ENCODE measurements at regions not wholly inside any gene's neighbourhood (a gene's known extent, or its start where the extent isn't known, plus 50 kb on each side); places are given as distances from the start of the nearest gene placed in this dataset.

DNA sequence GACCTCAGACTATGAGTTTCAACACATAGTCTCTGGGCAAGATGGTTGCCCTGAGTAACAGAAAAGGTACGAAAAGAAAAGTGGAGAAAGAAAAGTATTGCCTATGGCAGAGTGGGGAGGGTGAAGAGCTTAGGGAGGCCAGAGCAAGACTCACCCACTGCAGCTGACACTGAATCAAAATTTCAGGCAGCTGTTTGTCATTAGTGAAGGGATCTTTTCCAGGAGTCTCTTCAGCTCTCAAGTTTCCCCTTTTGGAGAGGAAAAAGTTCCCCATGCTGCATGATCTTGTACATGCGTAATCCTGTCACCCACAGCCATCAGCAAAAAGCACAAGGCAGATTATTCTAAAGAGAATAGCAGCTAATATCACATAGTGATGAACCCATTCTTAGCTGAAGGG lies 616.9 kb upstream of the GBE1 start:
- TF ChIP-seq GATA2 (IDR thresholded peaks at IDR 0.05; ENCODE audit: low read depth, low read length) (no peak), GATA3 (IDR thresholded peaks at IDR 0.05; ENCODE audit: low read depth, low read length) (no peak)

DNA sequence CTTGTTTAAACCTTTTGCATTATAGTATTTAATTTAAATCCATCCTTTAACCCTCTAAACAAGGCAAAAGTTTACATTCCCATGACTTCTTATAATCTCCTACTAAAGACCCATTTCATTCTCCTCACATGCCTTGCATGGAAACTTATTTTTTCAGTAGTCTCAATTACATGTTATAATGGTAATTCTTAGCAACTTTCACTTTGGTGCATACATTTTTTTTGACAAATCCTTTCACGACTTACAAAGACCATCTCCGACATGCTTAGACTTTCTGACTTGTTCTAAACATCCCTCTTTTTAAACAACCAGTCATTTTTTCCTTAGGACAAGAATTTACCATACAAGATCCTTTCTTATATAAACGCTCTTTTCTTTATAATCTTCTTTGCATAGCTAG lies 615.4 kb upstream of the GBE1 start:
- TF ChIP-seq GATA2 (IDR thresholded peaks at IDR 0.05; ENCODE audit: low read depth, low read length) (no peak), GATA3 (IDR thresholded peaks at IDR 0.05; ENCODE audit: low read depth, low read length) (no peak)

DNA sequence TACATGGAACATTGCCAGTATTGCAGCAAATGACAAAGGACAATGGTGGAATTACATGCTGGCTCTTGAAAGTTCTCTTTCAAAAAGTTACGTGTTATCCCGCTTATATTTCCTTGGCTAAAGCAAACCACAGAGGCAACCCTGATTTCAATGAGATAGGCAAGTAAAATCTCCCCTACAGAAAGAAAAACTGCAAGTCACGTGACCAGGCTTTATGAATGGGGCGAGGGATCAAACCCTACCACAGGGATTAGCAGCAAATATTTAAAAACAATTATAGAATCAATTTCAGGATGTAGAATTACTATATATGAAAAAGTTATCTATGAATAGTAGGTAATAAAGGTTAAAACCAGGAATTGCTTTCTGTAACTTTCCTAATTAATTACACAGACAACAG lies 603.4 kb upstream of the GBE1 start:
- no peak for TF ChIP-seq GATA3 (IDR thresholded peaks at IDR 0.05; ENCODE audit: low read depth, low read length)
- TF ChIP-seq GATA2 (IDR thresholded peaks at IDR 0.05; ENCODE audit: low read depth, low read length) = no peak

DNA sequence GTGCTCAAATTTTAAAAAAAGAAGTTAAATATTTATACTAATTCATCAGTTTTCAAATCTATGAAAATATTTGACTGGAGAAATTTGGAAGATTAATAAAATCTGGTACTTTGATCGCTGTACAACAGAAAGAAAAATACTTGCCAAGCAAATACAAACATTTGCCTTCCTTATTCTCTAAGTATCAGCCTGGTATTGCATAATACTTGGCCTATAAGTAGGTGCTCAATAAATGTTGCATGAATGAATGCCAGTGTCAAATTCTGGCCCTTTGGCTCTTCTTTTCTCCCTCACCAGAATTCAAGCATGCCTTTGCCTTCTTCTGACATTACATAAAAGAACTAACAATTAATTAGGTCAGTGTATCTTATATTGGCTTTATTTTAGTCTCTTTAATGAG lies 601.7 kb upstream of the GBE1 start:
- TF ChIP-seq GATA2 (IDR thresholded peaks at IDR 0.05; ENCODE audit: low read depth, low read length) = no peak
- TF ChIP-seq GATA3 (IDR thresholded peaks at IDR 0.05; ENCODE audit: low read depth, low read length) = no peak

DNA sequence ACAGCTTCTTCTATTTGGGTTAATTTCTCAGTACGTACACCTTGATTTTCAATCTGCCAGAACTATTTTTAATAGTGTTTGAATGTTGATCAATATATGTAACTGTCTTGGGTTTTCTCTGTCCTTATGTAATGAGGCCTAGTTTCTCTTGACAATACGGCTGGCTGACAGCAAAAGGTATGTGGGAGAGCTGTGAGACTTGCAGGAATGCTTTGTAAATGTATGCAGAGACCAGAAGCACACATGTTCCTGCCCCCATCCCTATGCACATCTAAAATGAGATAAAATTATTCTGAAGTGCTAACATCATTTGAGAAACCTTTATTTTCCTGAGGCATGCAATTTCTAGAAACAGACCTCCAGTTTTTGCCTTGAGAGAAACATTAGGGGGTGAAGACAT lies 593.8 kb upstream of the GBE1 start:
- no peak for TF ChIP-seq GATA2 (IDR thresholded peaks at IDR 0.05; ENCODE audit: low read depth, low read length)
- TF ChIP-seq GATA3 (IDR thresholded peaks at IDR 0.05; ENCODE audit: low read depth, low read length) = no peak

DNA sequence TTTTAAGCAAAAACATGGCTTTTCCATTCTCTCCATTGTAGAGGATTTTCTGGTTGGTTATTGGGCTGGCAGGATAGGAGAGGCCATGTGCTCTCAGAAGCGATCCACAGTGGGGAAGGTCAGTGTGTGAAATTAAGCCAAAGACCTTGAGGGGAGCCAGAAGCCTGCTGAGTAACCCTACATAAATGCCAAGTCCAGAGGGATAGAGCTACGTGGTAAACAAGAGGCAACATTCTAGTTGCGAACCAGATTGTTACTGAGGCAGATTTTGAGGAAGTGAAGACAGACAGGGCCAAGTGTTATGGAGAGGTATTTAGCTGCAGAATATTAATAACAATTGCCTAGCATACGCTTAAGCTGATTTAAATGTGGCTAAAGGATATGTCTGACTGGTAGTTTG lies 592.8 kb upstream of the GBE1 start:
- TF ChIP-seq GATA2 (IDR thresholded peaks at IDR 0.05; ENCODE audit: low read depth, low read length) = no peak
- TF ChIP-seq GATA3 (IDR thresholded peaks at IDR 0.05; ENCODE audit: low read depth, low read length) = no peak

DNA sequence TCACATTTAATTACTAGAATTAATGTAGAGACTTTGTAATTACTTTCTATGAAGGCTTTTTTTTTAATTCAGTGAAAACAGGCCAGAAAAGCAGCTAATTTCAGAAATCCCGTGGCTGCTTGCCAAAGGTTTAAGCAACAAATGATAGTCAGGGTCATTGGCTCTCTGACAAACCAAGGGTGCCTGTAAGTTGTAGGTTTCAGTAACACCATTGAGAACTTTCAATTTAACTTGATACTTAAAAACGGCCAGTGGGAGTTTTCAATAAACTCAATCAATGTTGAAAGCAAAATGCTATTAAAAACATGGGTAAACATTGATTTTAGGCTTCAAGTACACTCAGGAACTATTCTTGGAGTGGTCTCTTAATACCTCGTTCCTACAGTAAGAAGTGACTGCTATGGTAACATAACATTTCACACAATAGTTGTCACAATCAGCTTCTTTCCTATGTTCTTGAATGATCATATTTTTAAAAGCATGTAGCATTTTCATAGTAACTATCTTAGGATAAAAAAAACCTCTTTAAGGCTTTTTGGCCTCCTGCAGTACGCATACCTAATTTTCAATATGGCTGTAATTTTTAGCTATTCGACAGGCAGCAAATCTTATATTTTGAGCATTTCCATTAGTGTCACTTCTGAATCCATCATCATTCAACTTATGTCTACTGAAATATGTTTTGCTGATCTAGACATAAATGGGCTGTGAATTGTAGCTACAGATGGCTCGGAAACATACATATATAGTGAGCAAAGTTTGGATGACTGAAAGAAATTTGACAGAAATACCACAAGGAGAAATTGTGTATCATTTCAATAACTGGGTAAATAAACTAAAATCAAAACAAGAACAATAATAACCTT lies 592.1 kb upstream of the GBE1 start:
- TF ChIP-seq GATA2 (IDR thresholded peaks at IDR 0.05; ENCODE audit: low read depth, low read length) (no peak), GATA3 (IDR thresholded peaks at IDR 0.05; ENCODE audit: low read depth, low read length) (no peak)

DNA sequence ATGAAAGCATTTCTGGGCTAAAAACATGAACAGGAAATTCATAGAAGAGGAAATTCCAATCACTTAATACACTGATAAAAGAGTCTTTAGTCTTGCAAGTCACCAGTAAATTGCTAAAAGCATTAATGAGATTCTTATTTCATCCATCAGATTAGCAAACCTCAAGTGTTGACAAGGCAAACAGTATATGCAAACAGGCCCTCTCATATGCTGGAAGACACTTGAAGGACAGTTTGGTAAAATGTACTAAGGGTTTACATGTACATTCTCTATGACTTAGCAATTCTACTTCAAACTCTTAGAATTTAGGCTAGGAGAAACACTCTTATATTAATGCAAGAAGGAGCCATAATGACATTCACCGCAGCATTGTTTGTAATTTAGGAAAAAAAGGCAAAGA lies 586.1 kb upstream of the GBE1 start:
- TF ChIP-seq GATA3 (IDR thresholded peaks at IDR 0.05; ENCODE audit: low read depth, low read length) (no peak), GATA2 (IDR thresholded peaks at IDR 0.05; ENCODE audit: low read depth, low read length) (no peak)

DNA sequence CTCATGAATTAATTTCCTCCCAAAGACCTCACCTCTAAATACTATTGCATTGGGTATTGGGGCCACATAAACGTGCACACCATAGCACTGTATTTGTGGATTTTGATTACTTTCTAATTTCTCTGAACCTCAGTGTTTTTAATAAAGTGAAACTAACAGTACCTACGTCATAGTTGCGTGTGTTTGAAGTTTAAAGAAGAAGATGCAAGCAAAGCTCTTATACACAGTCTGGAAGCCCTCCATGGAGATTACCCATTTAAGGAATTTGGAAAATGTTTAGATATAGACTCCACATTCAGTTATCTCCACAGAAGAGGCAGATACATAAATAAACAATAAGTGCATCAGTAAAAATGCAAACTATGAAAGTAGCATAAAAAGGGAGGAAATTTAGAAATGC lies 581.1 kb upstream of the GBE1 start:
- TF ChIP-seq GATA2 (IDR thresholded peaks at IDR 0.05; ENCODE audit: low read depth, low read length) (no peak), GATA3 (IDR thresholded peaks at IDR 0.05; ENCODE audit: low read depth, low read length) (no peak)

DNA sequence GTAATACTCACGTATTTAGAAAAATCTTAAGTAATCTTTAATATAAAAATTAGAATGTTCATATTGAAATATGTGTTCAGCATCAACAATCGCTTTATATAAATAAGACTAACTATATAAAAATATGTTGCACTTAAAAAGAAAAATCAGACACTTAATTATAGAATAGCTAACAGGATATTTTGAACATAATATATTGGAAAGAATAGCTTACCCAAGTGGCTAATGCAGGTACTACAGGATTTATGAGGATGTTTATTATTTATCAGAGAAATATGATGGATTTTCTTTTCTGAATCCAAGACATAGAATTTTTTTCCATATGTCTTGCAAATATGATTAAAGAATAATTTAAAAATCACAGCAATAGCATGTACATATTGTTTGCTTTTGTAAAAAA lies 567.9 kb upstream of the GBE1 start:
- TF ChIP-seq GATA3 (IDR thresholded peaks at IDR 0.05; ENCODE audit: low read depth, low read length) (no peak), GATA2 (IDR thresholded peaks at IDR 0.05; ENCODE audit: low read depth, low read length) (no peak)

DNA sequence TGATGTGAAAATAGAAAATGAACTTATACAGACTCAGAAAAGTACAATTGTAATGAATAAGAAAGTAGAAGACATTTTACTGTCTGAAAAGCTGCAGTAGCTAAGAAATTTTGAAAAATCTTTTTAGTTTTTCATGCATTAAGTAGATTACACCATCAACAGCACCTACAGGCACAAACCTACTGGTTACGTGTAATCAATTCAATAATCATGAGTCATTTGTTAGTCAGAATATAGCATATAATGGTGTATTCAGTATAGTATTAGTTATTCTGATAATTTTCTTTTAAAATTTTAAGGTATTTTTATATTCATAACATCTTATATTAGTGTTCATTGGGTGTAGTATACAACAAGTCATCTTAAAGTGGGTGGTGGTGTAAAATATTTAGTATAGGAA lies 550.5 kb upstream of the GBE1 start:
- no peak for TF ChIP-seq GATA3 (IDR thresholded peaks at IDR 0.05; ENCODE audit: low read depth, low read length)
- TF ChIP-seq GATA2 (IDR thresholded peaks at IDR 0.05; ENCODE audit: low read depth, low read length) = no peak

DNA sequence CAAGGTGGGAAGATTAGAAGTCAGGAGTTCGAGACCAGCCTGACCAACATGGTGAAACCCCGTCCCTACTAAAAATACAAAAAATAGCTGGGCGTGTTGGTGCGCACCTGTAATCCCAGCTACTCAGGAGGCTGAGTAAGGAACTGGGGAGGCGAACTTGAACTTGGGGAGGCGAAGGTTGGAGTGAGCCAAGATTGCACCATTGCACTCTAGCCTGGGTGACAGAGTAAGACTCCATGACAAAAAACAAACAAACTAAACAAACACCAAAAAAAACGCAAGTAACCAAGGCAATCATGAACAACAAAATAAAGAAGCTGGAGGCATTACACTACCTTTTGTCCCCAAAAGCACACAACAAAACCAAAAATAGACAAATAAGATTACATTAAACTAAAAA lies 547.3 kb upstream of the GBE1 start:
- TF ChIP-seq GATA2 (IDR thresholded peaks at IDR 0.05; ENCODE audit: low read depth, low read length) (no peak), GATA3 (IDR thresholded peaks at IDR 0.05; ENCODE audit: low read depth, low read length) (no peak)

DNA sequence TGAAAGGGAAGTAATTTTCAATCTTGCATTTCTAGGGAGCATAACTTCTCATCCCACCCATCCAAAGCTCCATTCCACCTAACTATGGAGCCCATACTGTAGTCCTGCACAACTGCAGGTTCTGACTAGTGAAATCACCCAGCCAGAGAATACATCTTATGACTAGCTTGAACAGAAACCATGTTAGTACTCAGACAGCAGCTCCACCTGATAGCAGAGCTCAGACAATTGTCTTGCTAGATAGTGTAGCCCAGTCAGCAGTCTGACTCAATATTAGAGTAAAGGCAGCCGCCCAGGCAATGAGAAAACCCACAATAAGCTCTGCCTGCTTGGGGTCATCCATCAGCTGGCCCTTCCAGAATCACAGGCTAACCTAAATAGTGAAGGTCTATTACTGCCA lies 544.7 kb upstream of the GBE1 start:
- TF ChIP-seq GATA2 (IDR thresholded peaks at IDR 0.05; ENCODE audit: low read depth, low read length) (no peak), GATA3 (IDR thresholded peaks at IDR 0.05; ENCODE audit: low read depth, low read length) (no peak)

DNA sequence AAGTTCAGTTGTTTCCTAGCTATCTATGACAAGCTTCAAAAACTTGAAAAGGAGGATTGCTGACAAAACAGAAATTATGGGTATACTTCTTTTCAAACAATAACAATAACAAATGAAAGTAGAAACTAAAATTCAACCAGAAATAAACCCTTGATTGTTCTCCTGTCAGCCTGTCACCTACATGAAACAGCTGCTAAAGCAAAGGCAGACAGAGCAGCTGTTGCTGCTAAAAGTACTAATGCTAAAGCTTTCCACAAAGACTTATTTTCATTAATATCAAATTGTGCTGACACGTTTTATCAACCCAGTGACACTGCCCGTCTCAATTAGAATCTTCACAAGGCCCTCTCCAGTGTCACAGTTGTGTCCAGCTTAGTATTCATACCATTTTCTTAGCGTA lies 533.2 kb upstream of the GBE1 start:
- TF ChIP-seq GATA2 (IDR thresholded peaks at IDR 0.05; ENCODE audit: low read depth, low read length) (no peak), GATA3 (IDR thresholded peaks at IDR 0.05; ENCODE audit: low read depth, low read length) (no peak)

DNA sequence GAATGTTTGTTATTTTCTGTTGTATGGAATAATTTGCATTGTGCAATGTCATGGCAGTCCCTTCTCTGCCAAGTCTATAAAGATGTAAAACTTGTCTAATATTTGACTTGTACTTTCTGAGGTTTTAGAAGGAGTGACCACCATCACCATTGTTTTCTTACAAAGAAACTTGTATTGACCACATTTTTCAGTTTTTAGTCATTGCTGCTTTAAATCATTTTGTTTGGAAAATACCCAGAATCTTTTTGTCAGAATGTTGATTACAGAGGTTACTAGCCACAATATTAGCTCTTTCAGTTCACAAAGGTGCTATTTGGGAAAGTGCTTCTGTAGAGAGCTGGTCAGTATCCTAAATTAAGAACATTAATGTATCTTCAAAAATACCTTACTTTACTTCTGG lies 532.4 kb upstream of the GBE1 start:
- TF ChIP-seq GATA2 (IDR thresholded peaks at IDR 0.05; ENCODE audit: low read depth, low read length) (no peak), GATA3 (IDR thresholded peaks at IDR 0.05; ENCODE audit: low read depth, low read length) (no peak)

DNA sequence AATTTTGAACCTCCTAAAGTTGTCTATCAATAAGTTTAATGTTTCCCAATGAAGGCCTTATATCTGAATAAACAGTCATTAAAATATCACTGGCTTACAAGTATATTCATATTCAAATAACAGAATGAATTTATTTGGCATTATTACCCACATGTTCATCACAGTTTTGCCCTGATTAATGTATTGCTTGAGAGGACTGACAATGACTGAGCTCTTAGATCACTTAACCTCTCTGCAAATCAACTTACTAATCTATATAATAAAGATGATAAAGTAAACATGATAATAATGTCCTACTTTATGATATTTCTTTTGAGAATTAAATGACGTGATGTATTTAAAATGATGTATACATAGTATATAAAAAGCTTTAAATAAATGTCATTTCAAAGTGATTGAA lies 532.0 kb upstream of the GBE1 start:
- TF ChIP-seq GATA3 (IDR thresholded peaks at IDR 0.05; ENCODE audit: low read depth, low read length) (no peak), GATA2 (IDR thresholded peaks at IDR 0.05; ENCODE audit: low read depth, low read length) (no peak)
